Hippocampal formation (tissue), 2 donors: ENCODE measurements at regions not wholly inside any gene's neighbourhood (a gene's known extent, or its start where the extent isn't known, plus 50 kb on each side); places are given as distances from the start of the nearest gene placed in this dataset.

Experiments
- DNase-seq, 2 donors: peaks; one replicate each; lab custom pipeline; 2025; lab: John Stamatoyannopoulos, UW

- DNase-seq: no peak
Observed at GRCh38 chr5:173689737-173690360, 73.4 kb upstream of the BOD1 start.

- DNase-seq: no peak
Observed at GRCh38 chr5:173691931-173692330, 75.5 kb upstream of the BOD1 start.

- no peak for DNase-seq
Observed at GRCh38 chr5:173693670-173694069, 77.2 kb upstream of the BOD1 start.

GRCh38 chr5:173696216-173696615, 79.8 kb upstream of the BOD1 start:
- DNase-seq: no peak

GRCh38 chr5:173697931-173698579, 81.6 kb upstream of the BOD1 start:
- DNase-seq: no peak

- DNase-seq: no peak
Observed at GRCh38 chr5:173699966-173700365, 83.5 kb upstream of the BOD1 start.

- DNase-seq: no peak
Observed at GRCh38 chr5:173703466-173703865, 87.0 kb upstream of the BOD1 start.

- no peak for DNase-seq
Observed at GRCh38 chr5:173704615-173705511, 88.4 kb upstream of the BOD1 start.

GRCh38 chr5:173705512-173706044, 89.1 kb upstream of the BOD1 start:
- DNase-seq: no peak

- no peak for DNase-seq
Observed at GRCh38 chr5:173706700-173707099, 90.2 kb upstream of the BOD1 start.

GRCh38 chr5:173707392-173707791, 90.9 kb upstream of the BOD1 start:
- DNase-seq: no peak

GRCh38 chr5:173709145-173709544, 92.7 kb upstream of the BOD1 start:
- no peak for DNase-seq

- DNase-seq: no peak
Observed at GRCh38 chr5:173709761-173710160, 93.3 kb upstream of the BOD1 start.

- DNase-seq: no peak
Observed at GRCh38 chr5:173710528-173710927, 94.1 kb upstream of the BOD1 start.

GRCh38 chr5:173711466-173711865, 95.0 kb upstream of the BOD1 start:
- DNase-seq: no peak

GRCh38 chr5:173712609-173713175, 96.2 kb upstream of the BOD1 start:
- DNase-seq: no peak

GRCh38 chr5:173714551-173715428, 98.3 kb upstream of the BOD1 start:
- no peak for DNase-seq

GRCh38 chr5:173715607-173716006, 99.2 kb upstream of the BOD1 start:
- no peak for DNase-seq

GRCh38 chr5:173716058-173716682, 99.7 kb upstream of the BOD1 start:
- DNase-seq: no peak

- DNase-seq: no peak
Observed at GRCh38 chr5:173717959-173718358, 101.5 kb upstream of the BOD1 start.

- DNase-seq: no peak
Observed at GRCh38 chr5:173718469-173718868, 102.0 kb upstream of the BOD1 start.
